Nephron (organoid): ENCODE measurements at regions not wholly inside any gene's neighbourhood (a gene's known extent, or its start where the extent isn't known, plus 50 kb on each side); places are given as distances from the start of the nearest gene placed in this dataset.

ENCODE experiments used
- H3K27ac Mint-ChIP-seq, 3 experiments: 2 replicates each; pipeline ENCODE4 v1.8.0; 2020; ENCODE audit warnings: mixed read lengths in 3 of 3, mild to moderate bottlenecking in 2 of 3, moderate library complexity in 1 of 3
- H3K27me3 Mint-ChIP-seq: 2 replicates; pipeline ENCODE4 v1.8.0; 2021; ENCODE audit warnings: low read depth, mild to moderate bottlenecking, moderate library complexity, mixed read lengths
- H3K36me3 Mint-ChIP-seq: 2 replicates; pipeline ENCODE4 v1.8.0; 2020; ENCODE audit warnings: low read depth, mixed read lengths
- H3K4me1 Mint-ChIP-seq: 2 replicates; pipeline ENCODE4 v1.8.0; 2020; ENCODE audit warnings: mixed read lengths
- H3K4me3 Mint-ChIP-seq, 3 experiments: 2 replicates each; pipeline ENCODE4 v1.8.0; 2020; ENCODE audit warnings: mild to moderate bottlenecking in 3 of 3, mixed read lengths in 3 of 3, moderate library complexity in 2 of 3
- H3K9me3 Mint-ChIP-seq: 2 replicates; pipeline ENCODE4 v1.8.0; 2020; ENCODE audit warnings: mixed read lengths
- CTCF ChIP-seq, 3 experiments: fragments of 200-600 bp; sonication (generic); IDR thresholded peaks; one replicate each; pipeline ENCODE4 v1.5.0; 2021; ENCODE audit warnings: antibody characterized with exemption in 3 of 3; ENCODE audit not compliant: unreplicated experiment in 3 of 3

- Mint-ChIP-seq H3K4me1 (no peaks in the 10 kb centered on the region), H3K9me3 (no peaks in the 10 kb centered on the region), H3K27me3 (no peaks in the 10 kb centered on the region), H3K4me3 (no peak overlapping the region), H3K27ac (no peak overlapping the region), H3K36me3 (no peaks in the 10 kb centered on the region)
- TF ChIP-seq CTCF (IDR thresholded peaks at IDR 0.05; ENCODE audit: unreplicated experiment in 3 of 3), result peak; percentile 71 to 86 (median 77)
These were observed 89.6 kb upstream of the MAD2L1 start for GRCh38 chr4:120156120-120156718.

GRCh38 chr4:120155287-120155686 is 88.6 kb upstream of the MAD2L1 start:
- no peaks in the 10 kb centered on the region for H3K4me1 Mint-ChIP-seq
- no peaks in the 10 kb centered on the region for H3K27me3 Mint-ChIP-seq
- no peaks in the 10 kb centered on the region for H3K36me3 Mint-ChIP-seq
- no peak overlapping the region for H3K4me3 Mint-ChIP-seq
- no peak for TF ChIP-seq CTCF (IDR thresholded peaks at IDR 0.05; ENCODE audit: unreplicated experiment in 3 of 3)
- no peak overlapping the region for H3K27ac Mint-ChIP-seq
- H3K9me3 Mint-ChIP-seq, result no peaks in the 10 kb centered on the region

- TF ChIP-seq CTCF (IDR thresholded peaks at IDR 0.05; ENCODE audit: unreplicated experiment in 3 of 3), result no peak
- no peaks in the 10 kb centered on the region for H3K27me3 Mint-ChIP-seq
These were observed 78.0 kb upstream of the MAD2L1 start for GRCh38 chr4:120144634-120145033.

GRCh38 chr4:120144041-120144440 is 77.4 kb upstream of the MAD2L1 start:
- no peak overlapping the region for H3K4me3 Mint-ChIP-seq
- no peak overlapping the region for H3K27ac Mint-ChIP-seq
- no peaks in the 10 kb centered on the region for H3K27me3 Mint-ChIP-seq
- TF ChIP-seq CTCF (IDR thresholded peaks at IDR 0.05; ENCODE audit: unreplicated experiment in 3 of 3), result no peak
- no peaks in the 10 kb centered on the region for H3K36me3 Mint-ChIP-seq
- no peaks in the 10 kb centered on the region for H3K4me1 Mint-ChIP-seq
- no peaks in the 10 kb centered on the region for H3K9me3 Mint-ChIP-seq

More at GRCh38 chr4:120144634-120145033, 78.0 kb upstream of the MAD2L1 start:
- H3K9me3 Mint-ChIP-seq, result no peaks in the 10 kb centered on the region
- H3K4me1 Mint-ChIP-seq, result no peaks in the 10 kb centered on the region
- no peak overlapping the region for H3K4me3 Mint-ChIP-seq
- H3K27ac Mint-ChIP-seq, result no peak overlapping the region
- no peaks in the 10 kb centered on the region for H3K36me3 Mint-ChIP-seq

GRCh38 chr4:120139392-120139791 is 72.7 kb upstream of the MAD2L1 start:
- no peaks in the 10 kb centered on the region for H3K9me3 Mint-ChIP-seq
- H3K4me1 Mint-ChIP-seq, result no peaks in the 10 kb centered on the region
- no peak overlapping the region for H3K27ac Mint-ChIP-seq
- no peaks in the 10 kb centered on the region for H3K27me3 Mint-ChIP-seq
- TF ChIP-seq CTCF (IDR thresholded peaks at IDR 0.05; ENCODE audit: unreplicated experiment in 3 of 3), result no peak
- no peak overlapping the region for H3K4me3 Mint-ChIP-seq
- no peaks in the 10 kb centered on the region for H3K36me3 Mint-ChIP-seq

GRCh38 chr4:120132935-120133334 is 66.3 kb upstream of the MAD2L1 start:
- Mint-ChIP-seq H3K36me3 (no peaks in the 10 kb centered on the region), H3K27me3 (no peaks in the 10 kb centered on the region), H3K9me3 (no peaks in the 10 kb centered on the region), H3K4me3 (no peak overlapping the region), H3K4me1 (no peaks in the 10 kb centered on the region), H3K27ac (no peak overlapping the region)
- no peak for TF ChIP-seq CTCF (IDR thresholded peaks at IDR 0.05; ENCODE audit: unreplicated experiment in 3 of 3)
